ENCODE measurements at regions not wholly inside any gene's neighbourhood (a gene's known extent, or its start where the extent isn't known, plus 50 kb on each side); places are given as distances from the start of the nearest gene placed in this dataset.

DNA sequence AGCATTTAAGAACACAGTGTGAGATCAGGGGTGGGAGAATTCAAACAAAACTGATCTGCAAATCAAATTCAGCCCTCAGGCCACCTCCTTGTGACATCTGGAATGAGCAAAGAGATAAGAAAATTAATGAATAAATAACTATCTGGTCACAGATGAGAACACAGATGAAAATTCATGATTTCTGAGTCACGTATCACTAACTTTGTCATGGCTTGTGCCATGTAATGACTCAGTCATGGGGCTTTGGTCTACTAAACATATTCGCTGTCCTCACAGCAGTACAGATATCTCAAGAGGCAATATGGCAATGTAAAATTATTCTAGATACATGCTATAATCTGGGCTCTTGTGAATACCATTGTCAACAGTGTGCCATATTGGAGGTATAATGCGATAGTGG is 274.4 kb downstream of the MAN2A1 start:
- CTCF ChIA-PET: no interaction called here
- no peak for DNase-seq
- Histone ChIP-seq H3K36me3 (ENCODE audit: control insufficient read depth in 4 of 4, insufficient read depth in 4 of 4, low read length in 3 of 4) (no peaks in the 10 kb centered on the region), H3K9me3 (ENCODE audit: control extremely low read depth in 1 of 5, control insufficient read depth in 4 of 5, insufficient read depth in 2 of 5, low read depth in 1 of 5, low read length in 4 of 5) (no peaks in the 10 kb centered on the region), H3K4me1 (ENCODE audit: control extremely low read depth in 1 of 4, control insufficient read depth in 4 of 4, insufficient read depth in 4 of 4, low read length in 3 of 4) (peaks cover 5 to 22% (median 10%) of the 10 kb centered on the region in 4 experiments), H3K27me3 (replicated peaks in 2 of 5; ENCODE audit: control insufficient read depth in 4 of 5, insufficient read depth in 5 of 5, low read length in 4 of 5) (no peaks in the 10 kb centered on the region), H3K4me3 (ENCODE audit: control insufficient read depth in 1 of 7, extremely low read depth in 1 of 7, insufficient read depth in 4 of 7, low read depth in 2 of 7, low read length in 6 of 7) (no peak overlapping the region), H3K27ac (ENCODE audit: insufficient read depth in 1 of 2, low read depth in 1 of 2, low read length in 2 of 2, poor library complexity in 1 of 2, severe bottlenecking in 2 of 2) (no peak overlapping the region)
- POLR2A ChIA-PET: no interaction called here
- 100% methylated on average over 2 of the region's 3 CpGs for WGBS (ENCODE audit: insufficient coverage)

- peaks cover 5 to 22% (median 10%) of the 10 kb centered on the region in 4 experiments for H3K4me1 ChIP-seq (ENCODE audit: control extremely low read depth in 1 of 4, control insufficient read depth in 4 of 4, insufficient read depth in 4 of 4, low read length in 3 of 4)
- H3K9me3 ChIP-seq (ENCODE audit: control extremely low read depth in 1 of 5, control insufficient read depth in 4 of 5, insufficient read depth in 2 of 5, low read depth in 1 of 5, low read length in 4 of 5): no peaks in the 10 kb centered on the region
- ChIA-PET POLR2A (no interaction called here), CTCF (no interaction called here)
- WGBS (ENCODE audit: insufficient coverage): 100% methylated on average over 1 of the region's 3 CpGs
- H3K4me3 ChIP-seq (ENCODE audit: control insufficient read depth in 1 of 7, extremely low read depth in 1 of 7, insufficient read depth in 4 of 7, low read depth in 2 of 7, low read length in 6 of 7): no peak overlapping the region
- no peaks in the 10 kb centered on the region for H3K36me3 ChIP-seq (ENCODE audit: control insufficient read depth in 4 of 4, insufficient read depth in 4 of 4, low read length in 3 of 4)
- no peaks in the 10 kb centered on the region for H3K27me3 ChIP-seq (replicated peaks in 2 of 5; ENCODE audit: control insufficient read depth in 4 of 5, insufficient read depth in 5 of 5, low read length in 4 of 5)
- H3K27ac ChIP-seq (ENCODE audit: insufficient read depth in 1 of 2, low read depth in 1 of 2, low read length in 2 of 2, poor library complexity in 1 of 2, severe bottlenecking in 2 of 2): no peak overlapping the region
- DNase-seq: no peak
Measured at GRCh38 chr5:109965634-109966033, 275.9 kb downstream of the MAN2A1 start.

DNA sequence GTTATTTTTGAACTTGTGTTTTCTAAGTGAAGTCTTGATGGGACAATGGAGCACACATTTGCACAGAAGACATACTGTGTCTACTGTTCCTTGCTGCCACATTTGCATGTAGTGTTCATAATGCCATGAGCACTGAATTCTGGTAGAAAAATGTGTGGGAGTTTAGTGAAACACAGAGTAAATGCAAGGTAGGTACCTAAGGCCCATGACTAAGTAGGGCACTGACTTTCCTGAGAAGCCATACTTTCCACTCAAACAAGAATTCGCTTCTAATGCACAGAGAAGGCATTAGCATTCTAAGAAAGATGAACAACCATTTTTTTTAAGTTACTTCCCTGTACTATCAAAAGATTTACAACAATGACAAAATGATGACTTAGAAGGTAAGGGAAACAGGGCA is 282.2 kb downstream of the MAN2A1 start:
- Histone ChIP-seq H3K9me3 (ENCODE audit: control extremely low read depth in 1 of 5, control insufficient read depth in 4 of 5, insufficient read depth in 2 of 5, low read depth in 1 of 5, low read length in 4 of 5) (no peaks in the 10 kb centered on the region), H3K36me3 (ENCODE audit: control insufficient read depth in 4 of 4, insufficient read depth in 4 of 4, low read length in 3 of 4) (no peaks in the 10 kb centered on the region), H3K4me3 (ENCODE audit: control insufficient read depth in 1 of 7, extremely low read depth in 1 of 7, insufficient read depth in 4 of 7, low read depth in 2 of 7, low read length in 6 of 7) (no peak overlapping the region), H3K27me3 (replicated peaks in 2 of 5; ENCODE audit: control insufficient read depth in 4 of 5, insufficient read depth in 5 of 5, low read length in 4 of 5) (no peaks in the 10 kb centered on the region), H3K27ac (ENCODE audit: insufficient read depth in 1 of 2, low read depth in 1 of 2, low read length in 2 of 2, poor library complexity in 1 of 2, severe bottlenecking in 2 of 2) (no peak overlapping the region), H3K4me1 (ENCODE audit: control extremely low read depth in 1 of 4, control insufficient read depth in 4 of 4, insufficient read depth in 4 of 4, low read length in 3 of 4) (no peaks in the 10 kb centered on the region)
- POLR2A ChIA-PET: no interaction called here
- CTCF ChIA-PET: no interaction called here
- no CpG with 5 or more reads among the region's 1 CpG for WGBS (ENCODE audit: insufficient coverage)
- DNase-seq: no peak

GRCh38 chr5:109981979-109982378 is 292.3 kb downstream of the MAN2A1 start:
- no peaks in the 10 kb centered on the region for H3K4me1 ChIP-seq (ENCODE audit: control extremely low read depth in 1 of 4, control insufficient read depth in 4 of 4, insufficient read depth in 4 of 4, low read length in 3 of 4)
- no peaks in the 10 kb centered on the region for H3K9me3 ChIP-seq (ENCODE audit: control extremely low read depth in 1 of 5, control insufficient read depth in 4 of 5, insufficient read depth in 2 of 5, low read depth in 1 of 5, low read length in 4 of 5)
- no peak overlapping the region for H3K27ac ChIP-seq (ENCODE audit: insufficient read depth in 1 of 2, low read depth in 1 of 2, low read length in 2 of 2, poor library complexity in 1 of 2, severe bottlenecking in 2 of 2)
- POLR2A ChIA-PET: no interaction called here
- no peak overlapping the region for H3K4me3 ChIP-seq (ENCODE audit: control insufficient read depth in 1 of 7, extremely low read depth in 1 of 7, insufficient read depth in 4 of 7, low read depth in 2 of 7, low read length in 6 of 7)
- H3K27me3 ChIP-seq (replicated peaks in 2 of 5; ENCODE audit: control insufficient read depth in 4 of 5, insufficient read depth in 5 of 5, low read length in 4 of 5): no peaks in the 10 kb centered on the region
- CTCF ChIA-PET: no interaction called here
- H3K36me3 ChIP-seq (ENCODE audit: control insufficient read depth in 4 of 4, insufficient read depth in 4 of 4, low read length in 3 of 4): no peaks in the 10 kb centered on the region
- no peak for DNase-seq

- 83% methylated on average over 1 of the region's 3 CpGs for WGBS (ENCODE audit: insufficient coverage)
Measured at GRCh38 chr5:109982966-109983534, 293.3 kb downstream of the MAN2A1 start.

GRCh38 chr5:109986726-109987125 is 297.0 kb downstream of the MAN2A1 start:
- no peak for DNase-seq
- CTCF ChIA-PET: no interaction called here
- no CpG with 5 or more reads among the region's 2 CpGs for WGBS (ENCODE audit: insufficient coverage)

More at GRCh38 chr5:109982966-109983534, 293.3 kb downstream of the MAN2A1 start:
- Histone ChIP-seq H3K9me3 (ENCODE audit: control extremely low read depth in 1 of 5, control insufficient read depth in 4 of 5, insufficient read depth in 2 of 5, low read depth in 1 of 5, low read length in 4 of 5) (no peaks in the 10 kb centered on the region), H3K4me1 (ENCODE audit: control extremely low read depth in 1 of 4, control insufficient read depth in 4 of 4, insufficient read depth in 4 of 4, low read length in 3 of 4) (no peaks in the 10 kb centered on the region), H3K36me3 (ENCODE audit: control insufficient read depth in 4 of 4, insufficient read depth in 4 of 4, low read length in 3 of 4) (no peaks in the 10 kb centered on the region), H3K27me3 (replicated peaks in 2 of 5; ENCODE audit: control insufficient read depth in 4 of 5, insufficient read depth in 5 of 5, low read length in 4 of 5) (no peaks in the 10 kb centered on the region), H3K27ac (ENCODE audit: insufficient read depth in 1 of 2, low read depth in 1 of 2, low read length in 2 of 2, poor library complexity in 1 of 2, severe bottlenecking in 2 of 2) (no peak overlapping the region), H3K4me3 (ENCODE audit: control insufficient read depth in 1 of 7, extremely low read depth in 1 of 7, insufficient read depth in 4 of 7, low read depth in 2 of 7, low read length in 6 of 7) (no peak overlapping the region)
- DNase-seq: no peak
- ChIA-PET CTCF (no interaction called here), POLR2A (no interaction called here)

DNA sequence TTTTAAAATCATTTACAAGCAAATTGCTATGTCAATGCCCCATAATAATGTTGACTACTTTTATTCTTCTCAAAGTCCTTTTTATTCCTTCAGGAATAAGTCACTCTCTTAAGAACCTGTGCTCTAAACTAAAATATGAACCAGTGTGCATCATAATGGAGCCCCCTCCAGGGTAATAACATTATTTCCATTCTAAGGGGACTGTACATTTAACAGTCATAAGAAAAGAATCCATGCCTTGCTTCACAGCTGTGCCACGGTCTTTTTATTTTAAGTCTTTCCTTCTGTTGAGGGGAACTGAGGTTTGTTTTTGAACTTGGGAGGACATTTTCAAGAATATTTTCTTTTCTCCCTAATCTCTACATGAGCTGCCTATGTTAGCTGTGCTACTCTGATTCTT is 297.6 kb downstream of the MAN2A1 start:
- H3K9me3 ChIP-seq (ENCODE audit: control extremely low read depth in 1 of 5, control insufficient read depth in 4 of 5, insufficient read depth in 2 of 5, low read depth in 1 of 5, low read length in 4 of 5): no peaks in the 10 kb centered on the region
- POLR2A ChIA-PET: no interaction called here
- no CpG with 5 or more reads among the region's 1 CpG for WGBS (ENCODE audit: insufficient coverage)
- CTCF ChIA-PET: no interaction called here
- no peak overlapping the region for H3K4me3 ChIP-seq (ENCODE audit: control insufficient read depth in 1 of 7, extremely low read depth in 1 of 7, insufficient read depth in 4 of 7, low read depth in 2 of 7, low read length in 6 of 7)
- no peak for DNase-seq
- H3K27ac ChIP-seq (ENCODE audit: insufficient read depth in 1 of 2, low read depth in 1 of 2, low read length in 2 of 2, poor library complexity in 1 of 2, severe bottlenecking in 2 of 2): no peak overlapping the region
- H3K36me3 ChIP-seq (ENCODE audit: control insufficient read depth in 4 of 4, insufficient read depth in 4 of 4, low read length in 3 of 4): no peaks in the 10 kb centered on the region
- no peaks in the 10 kb centered on the region for H3K4me1 ChIP-seq (ENCODE audit: control extremely low read depth in 1 of 4, control insufficient read depth in 4 of 4, insufficient read depth in 4 of 4, low read length in 3 of 4)
- H3K27me3 ChIP-seq (replicated peaks in 2 of 5; ENCODE audit: control insufficient read depth in 4 of 5, insufficient read depth in 5 of 5, low read length in 4 of 5): no peaks in the 10 kb centered on the region

More at GRCh38 chr5:109986726-109987125, 297.0 kb downstream of the MAN2A1 start:
- Histone ChIP-seq H3K4me3 (ENCODE audit: control insufficient read depth in 1 of 7, extremely low read depth in 1 of 7, insufficient read depth in 4 of 7, low read depth in 2 of 7, low read length in 6 of 7) (no peak overlapping the region), H3K36me3 (ENCODE audit: control insufficient read depth in 4 of 4, insufficient read depth in 4 of 4, low read length in 3 of 4) (no peaks in the 10 kb centered on the region), H3K4me1 (ENCODE audit: control extremely low read depth in 1 of 4, control insufficient read depth in 4 of 4, insufficient read depth in 4 of 4, low read length in 3 of 4) (no peaks in the 10 kb centered on the region), H3K27me3 (replicated peaks in 2 of 5; ENCODE audit: control insufficient read depth in 4 of 5, insufficient read depth in 5 of 5, low read length in 4 of 5) (no peaks in the 10 kb centered on the region), H3K27ac (ENCODE audit: insufficient read depth in 1 of 2, low read depth in 1 of 2, low read length in 2 of 2, poor library complexity in 1 of 2, severe bottlenecking in 2 of 2) (no peak overlapping the region), H3K9me3 (ENCODE audit: control extremely low read depth in 1 of 5, control insufficient read depth in 4 of 5, insufficient read depth in 2 of 5, low read depth in 1 of 5, low read length in 4 of 5) (no peaks in the 10 kb centered on the region)
- POLR2A ChIA-PET: no interaction called here
